Ovary (tissue), 3 donors: ENCODE measurements at regions not wholly inside any gene's neighbourhood (a gene's known extent, or its start where the extent isn't known, plus 50 kb on each side); places are given as distances from the start of the nearest gene placed in this dataset.

Experiments
- CTCF ChIP-seq, 3 donors: fragments of 450-650 bp in 2 of 3; fragments of 200-600 bp in 1 of 3; IDR thresholded peaks; one replicate each; pipeline versions ENCODE4 v1.5.1 to v1.8.0; 2016 to 2022; ENCODE audit warnings: antibody characterized with exemption in 3 of 3, mild to moderate bottlenecking in 1 of 3
- EP300 ChIP-seq: sonication (generic); formaldehyde crosslinking; IDR thresholded peaks from one replicate; pipeline ENCODE4 v1.6.1; 2017; ENCODE audit warnings: antibody characterized with exemption
- donor health status: DM: no; HTN: no; CAD: no.

DNA sequence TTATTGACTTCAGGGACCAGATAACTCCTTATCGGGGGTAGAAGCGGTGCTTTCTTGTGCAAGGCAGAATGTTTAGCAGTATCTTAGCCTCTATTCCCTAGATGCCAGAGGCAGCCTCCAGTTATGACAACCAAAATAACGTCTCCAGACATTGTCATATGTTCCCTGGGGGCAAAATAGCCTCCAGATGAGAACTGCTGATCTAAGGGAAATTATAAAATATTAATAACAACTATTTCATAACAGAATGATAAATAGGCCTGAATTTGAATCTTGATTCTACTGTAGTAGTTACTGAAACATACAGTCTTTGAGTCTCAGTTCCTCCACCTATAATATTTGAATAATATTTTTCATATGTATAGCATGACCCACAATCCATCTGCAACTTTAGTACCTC is 1431.3 kb downstream of the ZPLD1 start:
- TF ChIP-seq CTCF (IDR thresholded peaks at IDR 0.05) (no peak), EP300 (no peak)
